Astrocyte of the cerebellum (primary cell): ENCODE measurements at regions not wholly inside any gene's neighbourhood (a gene's known extent, or its start where the extent isn't known, plus 50 kb on each side); places are given as distances from the start of the nearest gene placed in this dataset.

Experiments
- DNase-seq: peaks from one replicate; pipeline ENCODE4 v3.0.0-alpha.2; 2011; ENCODE audit warnings: low read depth
- H3K4me3 ChIP-seq: 2 replicates; pipeline ENCODE4 v1.5.1; 2011; ENCODE audit warnings: mild to moderate bottlenecking, low read depth, low read length, moderate library complexity
- CTCF ChIP-seq: IDR thresholded peaks from 2 replicates; pipeline ENCODE4 v1.5.1; 2012; ENCODE audit warnings: low read length, low read depth, moderate library complexity, mild to moderate bottlenecking; ENCODE audit errors: missing control alignments
- in situ Hi-C: cut with HindIII; loops from 2 replicates; pipeline ENCODE4 v1.10.0; 2017; ENCODE audit warnings: low sequenced_read_pairs

- no peak for DNase-seq
- in situ Hi-C loops = no loop called here
- no peak overlapping the region for H3K4me3 ChIP-seq
- no peak for TF ChIP-seq CTCF
Observed at GRCh38 chr12:67038486-67038885, 230.7 kb upstream of the CAND1 start.

GRCh38 chr12:67039995-67040860 is 228.9 kb upstream of the CAND1 start:
- TF ChIP-seq CTCF = no peak
- in situ Hi-C loops = no loop called here
- DNase-seq = no peak
- no peak overlapping the region for H3K4me3 ChIP-seq

GRCh38 chr12:67040861-67041137 is 228.4 kb upstream of the CAND1 start:
- in situ Hi-C loops = no loop called here

GRCh38 chr12:67042697-67043131 is 226.4 kb upstream of the CAND1 start:
- no peak for DNase-seq
- H3K4me3 ChIP-seq = no peak overlapping the region
- no peak for TF ChIP-seq CTCF
- in situ Hi-C loops = no loop called here

More at GRCh38 chr12:67040861-67041137, 228.4 kb upstream of the CAND1 start:
- no peak for TF ChIP-seq CTCF
- H3K4me3 ChIP-seq = no peak overlapping the region
- no peak for DNase-seq

GRCh38 chr12:67043771-67044170 is 225.4 kb upstream of the CAND1 start:
- no peak for TF ChIP-seq CTCF
- in situ Hi-C loops = no loop called here
- no peak overlapping the region for H3K4me3 ChIP-seq
- no peak for DNase-seq

GRCh38 chr12:67045650-67046049 is 223.5 kb upstream of the CAND1 start:
- no peak overlapping the region for H3K4me3 ChIP-seq
- no peak for DNase-seq
- no peak for TF ChIP-seq CTCF
- in situ Hi-C loops = no loop called here
